ENCODE measurements at regions not wholly inside any gene's neighbourhood (a gene's known extent, or its start where the extent isn't known, plus 50 kb on each side); places are given as distances from the start of the nearest gene placed in this dataset.

DNA sequence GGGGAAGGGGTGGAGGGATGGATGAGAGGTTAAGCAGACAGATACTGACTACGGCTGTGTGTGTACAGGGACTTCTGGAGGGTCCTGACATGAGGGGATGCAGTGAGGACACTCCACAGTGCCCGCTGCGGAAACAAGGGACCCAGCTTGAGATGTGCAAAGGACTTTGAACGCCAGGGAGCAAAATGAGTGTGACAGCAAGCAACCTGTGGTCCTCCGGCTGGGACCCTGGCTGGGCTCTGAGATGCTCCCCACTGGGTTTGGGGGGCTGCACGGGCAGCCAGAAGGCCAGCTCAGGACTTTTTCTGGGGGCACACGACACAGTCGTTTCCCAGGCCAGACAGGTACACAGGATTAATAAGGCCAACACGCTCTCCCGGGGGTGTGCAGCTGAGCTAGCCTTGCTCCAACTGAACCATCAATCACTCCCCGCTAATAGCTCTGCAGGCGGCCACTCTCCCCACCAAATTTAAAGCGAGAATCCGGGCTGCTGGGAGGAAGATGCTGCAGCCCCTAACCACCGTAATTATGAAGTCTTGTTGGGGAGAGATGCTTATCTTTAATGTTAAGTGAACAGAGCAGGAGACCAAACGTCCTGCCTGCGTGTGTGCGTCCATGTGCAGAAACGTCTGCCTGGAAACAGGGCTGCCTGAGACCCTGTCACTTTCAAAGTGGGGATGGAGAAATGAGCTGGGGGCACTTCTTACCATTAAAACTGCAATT, 51.6 kb upstream of the DLK1 start:
- no peak for DNase-seq

DNA sequence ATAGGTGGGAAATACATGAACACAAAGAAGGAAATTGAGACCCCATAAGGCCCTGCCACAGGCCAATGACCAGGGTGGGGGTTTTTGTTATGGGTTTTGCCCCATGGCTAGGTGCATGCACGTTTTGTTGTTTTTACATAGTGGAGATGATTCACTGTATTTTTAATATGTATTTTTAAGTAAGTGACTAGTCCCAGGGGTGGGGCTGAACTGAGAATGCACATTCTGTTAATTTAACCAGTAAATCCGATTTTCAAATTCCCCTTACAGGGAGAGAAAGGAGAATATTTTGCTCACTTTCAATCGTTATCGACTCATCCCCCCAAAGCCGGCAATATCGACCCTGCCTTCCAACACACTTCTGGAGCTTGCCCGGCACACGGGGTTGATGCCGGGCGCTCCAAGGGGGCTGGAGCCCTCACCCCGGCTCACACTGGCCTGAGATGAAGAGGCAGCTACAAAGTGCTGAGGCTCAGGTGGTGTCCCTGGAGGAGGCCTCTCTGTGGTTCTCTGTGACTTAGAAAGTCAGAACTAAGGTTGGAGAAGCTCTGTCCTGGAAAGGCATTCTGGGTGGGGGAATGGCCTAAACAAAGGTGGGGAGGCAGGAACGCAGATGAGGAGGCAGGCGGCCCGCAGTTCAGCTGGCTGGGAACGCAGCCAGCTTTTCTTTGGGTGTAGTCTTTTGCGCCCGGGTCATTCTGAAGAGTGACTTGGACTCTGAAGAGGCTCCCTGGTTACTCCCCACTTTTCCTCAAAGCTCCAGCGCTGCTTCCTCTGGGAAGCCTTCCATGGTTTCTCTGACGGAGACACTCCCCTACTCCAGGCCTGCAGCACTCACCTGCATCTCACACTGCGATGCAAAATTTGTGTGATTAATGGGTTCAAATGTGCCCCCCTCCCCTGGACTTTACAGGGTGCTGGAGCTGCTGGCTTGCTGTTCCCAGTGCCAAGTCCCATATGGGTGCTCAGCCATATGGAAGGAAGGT, 50.7 kb upstream of the DLK1 start:
- DNase-seq = no peak
